Kidney (tissue), 13 donors: ENCODE measurements at regions not wholly inside any gene's neighbourhood (a gene's known extent, or its start where the extent isn't known, plus 50 kb on each side); places are given as distances from the start of the nearest gene placed in this dataset.

Source experiments
- DNase-seq, 5 donors: peaks; one replicate each; pipeline ENCODE4 v3.0.0-alpha.2; 2013 to 2020
- FAIRE-seq: peaks from 2 replicates; lab custom pipeline; 2012; peaks lifted over from hg19 to GRCh38; lab: Jason Lieb, UNC
- H3K27ac ChIP-seq, 2 donors: one replicate each; pipeline ENCODE4 v1.7.0; 2013; ENCODE audit warnings: low read depth in 2 of 2, low read length in 2 of 2, inconsistent platforms in 1 of 2
- H3K27me3 ChIP-seq: one replicate; pipeline ENCODE4 v1.7.1; 2013; ENCODE audit warnings: low read length, inconsistent platforms; ENCODE audit not compliant: control insufficient read depth, insufficient read depth
- H3K36me3 ChIP-seq, 3 donors: one replicate each; pipeline versions ENCODE4 v1.7.0 to v1.7.1; 2013; ENCODE audit warnings: low read length in 3 of 3, control low read depth in 1 of 3, inconsistent platforms in 1 of 3; ENCODE audit not compliant: insufficient read depth in 3 of 3, control insufficient read depth in 2 of 3
- H3K4me1 ChIP-seq, 3 donors: one replicate each; pipeline versions ENCODE4 v1.7.0 to v1.7.1; 2013; ENCODE audit warnings: low read length in 3 of 3, inconsistent platforms in 1 of 3, low read depth in 1 of 3; ENCODE audit not compliant: control insufficient read depth in 2 of 3, insufficient read depth in 2 of 3
- H3K4me3 ChIP-seq, 3 donors: one replicate each; pipeline versions ENCODE4 v1.7.0 to v1.8.1; 2013; ENCODE audit warnings: low read length in 3 of 3, control low read depth in 1 of 3, inconsistent platforms in 1 of 3
- H3K9ac ChIP-seq, 3 donors: one replicate each; pipeline versions ENCODE4 v1.7.0 to v1.7.1; 2013; ENCODE audit warnings: low read length in 3 of 3, control low read depth in 1 of 3, inconsistent platforms in 1 of 3
- H3K9me3 ChIP-seq, 3 donors: one replicate each; pipeline versions ENCODE4 v1.7.0 to v1.7.1; 2013; ENCODE audit warnings: low read length in 3 of 3, control low read depth in 1 of 3, inconsistent platforms in 1 of 3; ENCODE audit not compliant: control insufficient read depth in 2 of 3, insufficient read depth in 1 of 3
- intact Hi-C: fragments of 100-400 bp; cut with DNase I; formaldehyde crosslinking; loops from one replicate; pipeline ENCODE4 v1.11.1; 2022
- TF ChIP-seq, protein P1 (sequence below): IDR thresholded peaks from 3 replicates; pipeline ENCODE4 v1.5.1; 2012; ENCODE audit warnings: mild to moderate bottlenecking, moderate library complexity, borderline replicate concordance; ENCODE audit not compliant: insufficient read depth; ENCODE audit errors: extremely low read depth
- donor health status: control.
- donor health status: control.
- donor health status: control.
- donor health status: control.
- donor health status: control.
- donor health status: DM: yes; HTN: yes; CAD: no.
- donor health status: Normal renal cell carcinoma (clear cell type).

DNA sequence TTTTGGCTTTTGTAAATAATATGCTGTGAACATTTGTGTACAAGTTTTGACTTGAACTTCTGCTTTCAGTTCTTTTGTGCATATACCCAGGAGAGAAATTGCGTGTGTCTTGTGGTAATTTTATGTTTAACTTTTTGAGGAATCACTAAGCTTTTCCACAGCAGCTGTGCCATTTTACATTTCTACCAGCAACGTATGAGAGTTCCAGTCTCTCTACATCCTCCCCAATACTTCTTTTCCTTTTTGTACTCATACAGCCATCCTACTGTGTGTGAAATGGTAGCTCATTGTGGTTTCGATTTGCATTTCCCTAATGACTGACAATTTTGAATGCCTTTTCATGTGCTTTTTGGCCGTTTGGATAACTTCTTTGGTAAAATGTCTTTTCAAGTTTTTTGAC, 66.3 kb upstream of the INHBA start:
- intact Hi-C loops: no loop called here
- Histone ChIP-seq H3K27me3 (no peaks in the 10 kb centered on the region), H3K9me3 (no peaks in the 10 kb centered on the region), H3K36me3 (no peaks in the 10 kb centered on the region), H3K27ac (no peak overlapping the region), H3K4me1 (no peaks in the 10 kb centered on the region), H3K4me3 (no peak overlapping the region), H3K9ac (no peak overlapping the region)
- no peak for FAIRE-seq
- DNase-seq: no peak
- TF ChIP-seq, protein P1, sequence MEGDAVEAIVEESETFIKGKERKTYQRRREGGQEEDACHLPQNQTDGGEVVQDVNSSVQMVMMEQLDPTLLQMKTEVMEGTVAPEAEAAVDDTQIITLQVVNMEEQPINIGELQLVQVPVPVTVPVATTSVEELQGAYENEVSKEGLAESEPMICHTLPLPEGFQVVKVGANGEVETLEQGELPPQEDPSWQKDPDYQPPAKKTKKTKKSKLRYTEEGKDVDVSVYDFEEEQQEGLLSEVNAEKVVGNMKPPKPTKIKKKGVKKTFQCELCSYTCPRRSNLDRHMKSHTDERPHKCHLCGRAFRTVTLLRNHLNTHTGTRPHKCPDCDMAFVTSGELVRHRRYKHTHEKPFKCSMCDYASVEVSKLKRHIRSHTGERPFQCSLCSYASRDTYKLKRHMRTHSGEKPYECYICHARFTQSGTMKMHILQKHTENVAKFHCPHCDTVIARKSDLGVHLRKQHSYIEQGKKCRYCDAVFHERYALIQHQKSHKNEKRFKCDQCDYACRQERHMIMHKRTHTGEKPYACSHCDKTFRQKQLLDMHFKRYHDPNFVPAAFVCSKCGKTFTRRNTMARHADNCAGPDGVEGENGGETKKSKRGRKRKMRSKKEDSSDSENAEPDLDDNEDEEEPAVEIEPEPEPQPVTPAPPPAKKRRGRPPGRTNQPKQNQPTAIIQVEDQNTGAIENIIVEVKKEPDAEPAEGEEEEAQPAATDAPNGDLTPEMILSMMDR: no peak

DNA sequence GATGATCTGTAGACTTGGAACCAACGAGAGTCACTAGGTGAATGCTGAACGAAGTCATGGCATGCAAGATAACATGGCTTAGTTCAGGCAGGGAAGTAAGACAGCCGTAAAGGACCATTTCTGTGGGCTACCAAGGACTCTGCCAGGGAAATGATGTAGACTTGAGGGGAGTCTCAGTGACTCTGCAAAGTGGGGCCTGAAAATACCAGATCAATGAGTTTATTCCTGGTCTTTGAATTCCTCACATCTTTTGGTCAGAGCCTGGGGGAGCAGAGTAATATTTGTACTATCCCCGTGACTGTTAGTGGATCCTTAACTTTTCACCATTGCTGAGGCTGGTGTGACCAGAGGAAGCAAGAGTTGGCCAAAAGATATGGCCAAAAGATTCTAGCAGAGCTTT, 60.7 kb upstream of the INHBA start:
- no peaks in the 10 kb centered on the region for H3K36me3 ChIP-seq
- no peaks in the 10 kb centered on the region for H3K27me3 ChIP-seq
- H3K9ac ChIP-seq: no peak overlapping the region
- DNase-seq: no peak
- intact Hi-C loops: no loop called here
- TF ChIP-seq, protein P1: no peak
- no peak overlapping the region for H3K4me3 ChIP-seq
- no peak for FAIRE-seq
- H3K4me1 ChIP-seq: no peaks in the 10 kb centered on the region
- H3K27ac ChIP-seq: no peak overlapping the region
- H3K9me3 ChIP-seq: no peaks in the 10 kb centered on the region

DNA sequence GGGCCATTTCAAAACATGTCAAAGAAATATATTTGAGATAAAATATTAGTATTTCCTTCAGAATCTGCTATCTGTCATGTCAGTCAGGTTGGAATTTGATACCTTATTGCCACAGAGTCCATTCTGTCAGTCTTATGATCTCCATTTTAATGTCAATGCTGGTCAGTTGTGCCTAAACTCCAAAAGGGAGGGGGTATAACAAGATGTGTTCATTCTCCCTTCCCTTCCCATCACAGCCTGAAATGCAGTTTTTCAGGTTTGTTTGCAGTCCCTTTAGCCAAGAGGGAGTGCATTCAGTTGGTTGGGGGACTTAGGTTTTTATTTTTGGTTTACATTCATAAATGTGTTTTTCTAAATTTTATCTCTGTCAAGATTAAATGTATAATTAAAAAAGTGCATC, 59.8 kb upstream of the INHBA start:
- Histone ChIP-seq H3K9ac (no peak overlapping the region), H3K36me3 (no peaks in the 10 kb centered on the region), H3K27me3 (no peaks in the 10 kb centered on the region), H3K9me3 (no peaks in the 10 kb centered on the region), H3K4me3 (no peak overlapping the region), H3K27ac (no peak overlapping the region), H3K4me1 (no peaks in the 10 kb centered on the region)
- TF ChIP-seq, protein P1: no peak
- FAIRE-seq: no peak
- DNase-seq: no peak
- intact Hi-C loops: no loop called here

DNA sequence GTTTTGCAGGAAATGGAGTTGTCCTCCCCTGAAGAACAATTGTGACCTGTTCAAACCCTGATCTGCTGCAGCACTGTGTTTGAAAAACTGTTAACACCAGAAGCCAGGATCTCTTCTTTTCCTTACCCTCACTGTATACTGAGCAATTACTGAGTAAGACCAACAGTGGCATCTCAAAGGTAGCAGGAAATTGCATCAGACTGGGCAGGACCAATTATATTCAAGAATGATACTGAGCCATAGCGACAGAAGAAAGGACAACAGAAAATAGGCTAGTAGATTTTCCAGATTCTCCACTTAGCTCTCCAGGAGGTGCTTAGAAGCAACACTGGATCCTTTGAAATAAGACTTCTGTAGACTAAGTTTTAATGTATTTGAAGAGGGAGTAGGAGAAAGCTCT, 57.4 kb upstream of the INHBA start:
- intact Hi-C loops: no loop called here
- no peak for FAIRE-seq

More for the DNA sequence above, 57.4 kb upstream of the INHBA start:
- H3K9me3 ChIP-seq: peaks cover 0 to 7% (median 0%) of the 10 kb centered on the region in 3 donors
- no peak for DNase-seq
- no peaks in the 10 kb centered on the region for H3K36me3 ChIP-seq
- no peak overlapping the region for H3K9ac ChIP-seq
- no peaks in the 10 kb centered on the region for H3K27me3 ChIP-seq
- no peak overlapping the region for H3K27ac ChIP-seq
- no peaks in the 10 kb centered on the region for H3K4me1 ChIP-seq
- TF ChIP-seq, protein P1: no peak
- H3K4me3 ChIP-seq: no peak overlapping the region
